Smooth muscle cell (in vitro differentiated cells): ENCODE measurements at regions not wholly inside any gene's neighbourhood (a gene's known extent, or its start where the extent isn't known, plus 50 kb on each side); places are given as distances from the start of the nearest gene placed in this dataset.

Source experiments
- DNase-seq: peaks from one replicate; lab custom pipeline; 2025; ENCODE audit not compliant: unreplicated experiment; lab: John Stamatoyannopoulos, UW
- H2AFZ ChIP-seq: fragments of 200-600 bp; sonication (generic); 2 replicates; pipeline ENCODE4 v1.6.0; 2016; ENCODE audit warnings: antibody characterized with exemption, low read depth, mild to moderate bottlenecking
- H3F3A ChIP-seq: fragments of 200-600 bp; sonication (generic); 2 replicates; pipeline ENCODE4 v1.6.0; 2017; ENCODE audit warnings: antibody characterized with exemption, low read depth
- H3K27ac ChIP-seq: fragments of 200-600 bp; sonication (generic); 2 replicates; pipeline ENCODE4 v1.5.1; 2016; ENCODE audit warnings: low read depth, mild to moderate bottlenecking
- H3K27me3 ChIP-seq: fragments of 200-600 bp; sonication (generic); 2 replicates; pipeline ENCODE4 v1.6.1; 2016; ENCODE audit warnings: low read depth, mild to moderate bottlenecking
- H3K36me3 ChIP-seq: fragments of 200-600 bp; sonication (generic); 2 replicates; pipeline ENCODE4 v1.5.1; 2016; ENCODE audit warnings: low read depth
- H3K4me1 ChIP-seq: fragments of 200-600 bp; sonication (generic); 2 replicates; pipeline ENCODE4 v1.5.1; 2016; ENCODE audit warnings: low read depth
- H3K4me2 ChIP-seq: fragments of 200-600 bp; sonication (generic); 2 replicates; pipeline ENCODE4 v1.6.0; 2016; ENCODE audit warnings: mild to moderate bottlenecking
- H3K4me3 ChIP-seq: fragments of 200-600 bp; sonication (generic); 2 replicates; pipeline ENCODE4 v1.5.1; 2016; ENCODE audit warnings: mild to moderate bottlenecking
- H3K79me2 ChIP-seq: fragments of 200-600 bp; sonication (generic); 2 replicates; pipeline ENCODE4 v1.6.0; 2016; ENCODE audit warnings: low read depth, mild to moderate bottlenecking
- H3K9ac ChIP-seq: fragments of 200-600 bp; sonication (generic); 2 replicates; pipeline ENCODE4 v1.6.0; 2016; ENCODE audit warnings: low read depth
- H3K9me3 ChIP-seq: fragments of 200-600 bp; sonication (generic); replicated peaks from 2 replicates; pipeline ENCODE4 v1.5.1; 2016; ENCODE audit warnings: low read depth
- H4K20me1 ChIP-seq: fragments of 200-600 bp; sonication (generic); 2 replicates; pipeline ENCODE4 v1.6.0; 2016; ENCODE audit warnings: low read depth
- CTCF ChIP-seq: fragments of 200-600 bp; sonication (generic); IDR thresholded peaks from 2 replicates; pipeline ENCODE4 v1.5.1; 2017; ENCODE audit warnings: borderline replicate concordance, mild to moderate bottlenecking, antibody characterized with exemption; ENCODE audit not compliant: insufficient read depth, poor library complexity, severe bottlenecking
- WGBS: methylation state at CpG from one replicate; pipeline ENCODE4 v1.1.7; 2016; ENCODE audit warnings: low lambda C conversion rate; 5-methylcytosine and 5-hydroxymethylcytosine counted together

- no peaks in the 10 kb centered on the region for H3K79me2 ChIP-seq
- no peaks in the 10 kb centered on the region for H3F3A ChIP-seq
- H3K27ac ChIP-seq, result no peak overlapping the region
- H3K4me2 ChIP-seq, result no peak overlapping the region
- no peak overlapping the region for H2AFZ ChIP-seq
- 88% methylated on average over 4 of the region's 4 CpGs for WGBS
- no peaks in the 10 kb centered on the region for H4K20me1 ChIP-seq
- no peaks in the 10 kb centered on the region for H3K27me3 ChIP-seq
- H3K4me1 ChIP-seq, result no peaks in the 10 kb centered on the region
- no peak for DNase-seq
- H3K9ac ChIP-seq, result no peak overlapping the region
- no peak overlapping the region for H3K4me3 ChIP-seq
- no peaks in the 10 kb centered on the region for H3K36me3 ChIP-seq
- no peaks in the 10 kb centered on the region for H3K9me3 ChIP-seq
- no peak for TF ChIP-seq CTCF
Observed at GRCh38 chr10:130986846-130987245, 324.7 kb downstream of the TCERG1L start.

GRCh38 chr10:130987401-130987800 lies 324.1 kb downstream of the TCERG1L start:
- H3K4me2 ChIP-seq, result no peak overlapping the region
- no peaks in the 10 kb centered on the region for H3F3A ChIP-seq
- no peaks in the 10 kb centered on the region for H3K36me3 ChIP-seq
- WGBS, result 87% methylated on average over 7 of the region's 7 CpGs
- no peak for TF ChIP-seq CTCF
- H3K27ac ChIP-seq, result no peak overlapping the region
- no peaks in the 10 kb centered on the region for H4K20me1 ChIP-seq
- no peak overlapping the region for H3K9ac ChIP-seq
- H3K9me3 ChIP-seq, result no peaks in the 10 kb centered on the region
- no peaks in the 10 kb centered on the region for H3K27me3 ChIP-seq
- H3K79me2 ChIP-seq, result no peaks in the 10 kb centered on the region
- H3K4me3 ChIP-seq, result no peak overlapping the region
- no peak overlapping the region for H2AFZ ChIP-seq
- DNase-seq, result no peak
- H3K4me1 ChIP-seq, result no peaks in the 10 kb centered on the region

GRCh38 chr10:130989670-130990232 lies 321.8 kb downstream of the TCERG1L start:
- Histone ChIP-seq H3K4me3 (no peak overlapping the region), H3K27ac (no peak overlapping the region), H3K27me3 (no peaks in the 10 kb centered on the region), H3K9me3 (no peaks in the 10 kb centered on the region), H3F3A (no peaks in the 10 kb centered on the region), H3K4me1 (no peaks in the 10 kb centered on the region), H3K36me3 (no peaks in the 10 kb centered on the region), H3K79me2 (no peaks in the 10 kb centered on the region), H3K4me2 (no peak overlapping the region), H4K20me1 (no peaks in the 10 kb centered on the region), H3K9ac (no peak overlapping the region), H2AFZ (no peak overlapping the region)
- WGBS, result 88% methylated on average over 8 of the region's 8 CpGs
- no peak for DNase-seq
- TF ChIP-seq CTCF, result no peak

- TF ChIP-seq CTCF, result no peak
- Histone ChIP-seq H3K79me2 (no peaks in the 10 kb centered on the region), H3K9ac (no peak overlapping the region), H3K4me1 (no peaks in the 10 kb centered on the region), H3K9me3 (no peaks in the 10 kb centered on the region), H4K20me1 (no peaks in the 10 kb centered on the region), H2AFZ (no peak overlapping the region), H3K4me2 (no peak overlapping the region), H3K4me3 (no peak overlapping the region), H3K27ac (no peak overlapping the region), H3F3A (no peaks in the 10 kb centered on the region), H3K27me3 (no peaks in the 10 kb centered on the region), H3K36me3 (no peaks in the 10 kb centered on the region)
- no peak for DNase-seq
- 87% methylated on average over 9 of the region's 9 CpGs for WGBS
Observed at GRCh38 chr10:130990486-130990885, 321.0 kb downstream of the TCERG1L start.
